Neural progenitor cell (in vitro differentiated cells): ENCODE measurements at regions not wholly inside any gene's neighbourhood (a gene's known extent, or its start where the extent isn't known, plus 50 kb on each side); places are given as distances from the start of the nearest gene placed in this dataset.

Experiments
- DNase-seq: peaks from one replicate; pipeline ENCODE4 v3.0.0-alpha.2; 2016; ENCODE audit warnings: low spot score
- H2AFZ ChIP-seq: fragments of 200-600 bp; sonication (generic); replicated peaks from 2 replicates; pipeline ENCODE4 v1.6.1; 2016; ENCODE audit warnings: antibody characterized with exemption
- H3F3A ChIP-seq: fragments of 200-600 bp; sonication (generic); 2 replicates; pipeline ENCODE4 v1.6.1; 2016; ENCODE audit warnings: antibody characterized with exemption, low read depth
- H3K27ac ChIP-seq: fragments of 200-600 bp; sonication (generic); 2 replicates; pipeline ENCODE4 v1.5.1; 2016; ENCODE audit warnings: mild to moderate bottlenecking
- H3K27me3 ChIP-seq: fragments of 200-600 bp; sonication (generic); 2 replicates; pipeline ENCODE4 v1.6.1; 2016; ENCODE audit warnings: mild to moderate bottlenecking, moderate library complexity
- H3K36me3 ChIP-seq: fragments of 200-600 bp; sonication (generic); 2 replicates; pipeline ENCODE4 v1.5.1; 2016
- H3K4me1 ChIP-seq: fragments of 200-600 bp; sonication (generic); 2 replicates; pipeline ENCODE4 v1.6.1; 2016; ENCODE audit warnings: mixed run types
- H3K4me2 ChIP-seq: fragments of 200-600 bp; sonication (generic); 2 replicates; pipeline ENCODE4 v1.6.1; 2016
- H3K4me3 ChIP-seq: fragments of 200-600 bp; sonication (generic); 2 replicates; pipeline ENCODE4 v1.5.1; 2016
- H3K79me2 ChIP-seq: fragments of 200-600 bp; sonication (generic); 2 replicates; pipeline ENCODE4 v1.6.1; 2016; ENCODE audit warnings: low read depth
- H3K9ac ChIP-seq: fragments of 200-600 bp; sonication (generic); 2 replicates; pipeline ENCODE4 v1.6.1; 2016
- H3K9me3 ChIP-seq: fragments of 200-600 bp; sonication (generic); 2 replicates; pipeline ENCODE4 v1.5.1; 2016; ENCODE audit warnings: low read depth
- H4K20me1 ChIP-seq: fragments of 200-600 bp; sonication (generic); 2 replicates; pipeline ENCODE4 v1.6.1; 2016; ENCODE audit warnings: low read depth
- H3K27ac Mint-ChIP-seq: 3 replicates; pipeline ENCODE4 v1.8.0; 2021; ENCODE audit warnings: mixed read lengths
- H3K27me3 Mint-ChIP-seq: 2 replicates; pipeline ENCODE4 v1.8.0; 2022; ENCODE audit warnings: low read depth, mild to moderate bottlenecking, inconsistent platforms, moderate library complexity, mixed read lengths; ENCODE audit not compliant: insufficient read depth
- H3K36me3 Mint-ChIP-seq: 3 replicates; pipeline ENCODE4 v1.8.0; 2021; ENCODE audit warnings: mixed read lengths
- H3K4me1 Mint-ChIP-seq: 3 replicates; pipeline ENCODE4 v1.8.0; 2021; ENCODE audit warnings: mixed read lengths
- H3K4me3 Mint-ChIP-seq: 3 replicates; pipeline ENCODE4 v1.8.0; 2021; ENCODE audit warnings: mild to moderate bottlenecking, moderate library complexity, mixed read lengths
- H3K9me3 Mint-ChIP-seq: 3 replicates; pipeline ENCODE4 v1.8.0; 2020; ENCODE audit warnings: mixed read lengths
- EZH2 ChIP-seq: fragments of 200-600 bp; sonication (generic); IDR thresholded peaks from 2 replicates; pipeline ENCODE4 v1.6.1; 2017; ENCODE audit warnings: antibody characterized with exemption, mild to moderate bottlenecking, moderate library complexity
- EZH2phosphoT487 ChIP-seq: fragments of 200-600 bp; sonication (generic); IDR thresholded peaks from 2 replicates; pipeline ENCODE4 v1.6.1; 2017; ENCODE audit warnings: antibody characterized with exemption
- TF ChIP-seq, protein P1 (sequence below): fragments of 200-600 bp; sonication (generic); IDR thresholded peaks from 2 replicates; pipeline ENCODE4 v1.5.1; 2017; ENCODE audit warnings: antibody characterized with exemption, mild to moderate bottlenecking

DNA sequence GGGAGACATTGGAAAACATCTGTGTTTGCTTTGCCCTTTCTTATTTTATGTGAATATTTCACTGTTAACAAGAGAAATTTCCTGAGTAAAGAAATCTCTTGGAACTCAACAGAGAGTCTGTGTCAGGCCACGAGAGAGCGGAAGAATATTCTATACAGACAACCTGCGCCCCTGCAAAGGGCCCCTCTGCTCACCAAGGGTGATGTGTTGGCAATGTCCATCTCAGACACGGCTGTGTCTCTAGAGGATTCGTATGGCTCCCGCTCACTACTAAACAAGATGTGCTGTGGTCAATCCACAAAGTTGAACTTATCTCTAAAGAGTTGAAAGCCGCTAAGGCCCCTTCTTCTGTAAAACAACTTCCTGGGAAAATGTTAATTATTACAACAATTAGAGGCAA, 241.0 kb upstream of the IRX1 start:
- Histone ChIP-seq H3K27ac (no peak overlapping the region), H3K36me3 (no peaks in the 10 kb centered on the region), H3K9ac (no peak overlapping the region), H2AFZ (no peak overlapping the region), H3K4me1 (no peaks in the 10 kb centered on the region), H3F3A (no peaks in the 10 kb centered on the region), H3K9me3 (no peaks in the 10 kb centered on the region), H4K20me1 (no peaks in the 10 kb centered on the region), H3K79me2 (no peaks in the 10 kb centered on the region), H3K27me3 (no peaks in the 10 kb centered on the region), H3K4me2 (no peak overlapping the region), H3K4me3 (no peak overlapping the region)
- no peaks in the 10 kb centered on the region for H3K9me3 Mint-ChIP-seq
- H3K4me1 Mint-ChIP-seq, result peaks cover 4% of the 10 kb centered on the region
- H3K27ac Mint-ChIP-seq, result no peak overlapping the region
- H3K36me3 Mint-ChIP-seq, result no peaks in the 10 kb centered on the region
- TF ChIP-seq, protein P1, sequence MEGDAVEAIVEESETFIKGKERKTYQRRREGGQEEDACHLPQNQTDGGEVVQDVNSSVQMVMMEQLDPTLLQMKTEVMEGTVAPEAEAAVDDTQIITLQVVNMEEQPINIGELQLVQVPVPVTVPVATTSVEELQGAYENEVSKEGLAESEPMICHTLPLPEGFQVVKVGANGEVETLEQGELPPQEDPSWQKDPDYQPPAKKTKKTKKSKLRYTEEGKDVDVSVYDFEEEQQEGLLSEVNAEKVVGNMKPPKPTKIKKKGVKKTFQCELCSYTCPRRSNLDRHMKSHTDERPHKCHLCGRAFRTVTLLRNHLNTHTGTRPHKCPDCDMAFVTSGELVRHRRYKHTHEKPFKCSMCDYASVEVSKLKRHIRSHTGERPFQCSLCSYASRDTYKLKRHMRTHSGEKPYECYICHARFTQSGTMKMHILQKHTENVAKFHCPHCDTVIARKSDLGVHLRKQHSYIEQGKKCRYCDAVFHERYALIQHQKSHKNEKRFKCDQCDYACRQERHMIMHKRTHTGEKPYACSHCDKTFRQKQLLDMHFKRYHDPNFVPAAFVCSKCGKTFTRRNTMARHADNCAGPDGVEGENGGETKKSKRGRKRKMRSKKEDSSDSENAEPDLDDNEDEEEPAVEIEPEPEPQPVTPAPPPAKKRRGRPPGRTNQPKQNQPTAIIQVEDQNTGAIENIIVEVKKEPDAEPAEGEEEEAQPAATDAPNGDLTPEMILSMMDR, result no peak
- TF ChIP-seq EZH2, result no peak
- no peak for TF ChIP-seq EZH2phosphoT487
- DNase-seq, result no peak
- H3K27me3 Mint-ChIP-seq, result peaks cover 12% of the 10 kb centered on the region
- no peak overlapping the region for H3K4me3 Mint-ChIP-seq

GRCh38 chr5:3353561-3353960, 242.1 kb upstream of the IRX1 start:
- H3K79me2 ChIP-seq, result no peaks in the 10 kb centered on the region
- no peak for TF ChIP-seq EZH2phosphoT487
- no peak for TF ChIP-seq EZH2
- TF ChIP-seq, protein P1, result no peak
- H3F3A ChIP-seq, result no peaks in the 10 kb centered on the region
- H3K4me3 ChIP-seq, result no peak overlapping the region
- Mint-ChIP-seq H3K4me1 (peaks cover 5% of the 10 kb centered on the region), H3K36me3 (no peaks in the 10 kb centered on the region), H3K4me3 (no peak overlapping the region), H3K27me3 (peaks cover 14% of the 10 kb centered on the region), H3K9me3 (no peaks in the 10 kb centered on the region), H3K27ac (no peak overlapping the region)
- H2AFZ ChIP-seq, result no peak overlapping the region
- no peaks in the 10 kb centered on the region for H3K27me3 ChIP-seq
- H3K9me3 ChIP-seq, result no peaks in the 10 kb centered on the region
- H3K4me2 ChIP-seq, result no peak overlapping the region
- DNase-seq, result no peak
- H3K4me1 ChIP-seq, result no peaks in the 10 kb centered on the region
- H4K20me1 ChIP-seq, result no peaks in the 10 kb centered on the region
- no peaks in the 10 kb centered on the region for H3K36me3 ChIP-seq
- H3K27ac ChIP-seq, result no peak overlapping the region
- H3K9ac ChIP-seq, result no peak overlapping the region

DNA sequence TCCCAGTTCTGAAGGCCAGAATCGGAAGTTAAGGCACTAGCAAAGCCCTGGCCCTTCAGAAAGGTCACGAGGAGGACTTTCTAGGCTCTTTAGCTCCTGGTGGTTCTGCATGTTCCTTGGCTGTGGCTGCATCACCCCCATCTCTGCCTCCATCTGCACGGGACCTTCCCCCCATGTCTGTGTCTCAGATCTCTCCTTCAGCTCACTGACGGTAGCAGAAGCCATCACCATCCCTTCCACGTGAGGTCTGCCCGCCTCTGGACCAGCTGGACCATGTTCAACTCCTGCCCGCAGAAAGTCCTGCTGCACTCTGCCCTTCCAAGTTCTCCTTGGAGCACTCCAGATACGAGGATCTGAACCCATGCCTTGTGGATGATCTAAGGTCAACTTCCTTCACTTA, 242.9 kb upstream of the IRX1 start:
- Histone ChIP-seq H3K27me3 (no peaks in the 10 kb centered on the region), H3K4me3 (no peak overlapping the region), H3K36me3 (no peaks in the 10 kb centered on the region), H3K27ac (no peak overlapping the region), H3K79me2 (no peaks in the 10 kb centered on the region), H3K9me3 (no peaks in the 10 kb centered on the region), H4K20me1 (no peaks in the 10 kb centered on the region), H3K4me1 (no peaks in the 10 kb centered on the region), H3K9ac (no peak overlapping the region), H2AFZ (no peak overlapping the region), H3K4me2 (no peak overlapping the region), H3F3A (no peaks in the 10 kb centered on the region)
- no peak overlapping the region for H3K27ac Mint-ChIP-seq
- H3K36me3 Mint-ChIP-seq, result no peaks in the 10 kb centered on the region
- peaks cover 16% of the 10 kb centered on the region for H3K27me3 Mint-ChIP-seq
- TF ChIP-seq EZH2 (no peak), EZH2phosphoT487 (no peak)
- TF ChIP-seq, protein P1, result no peak
- no peak overlapping the region for H3K4me3 Mint-ChIP-seq
- H3K4me1 Mint-ChIP-seq, result peaks cover 11% of the 10 kb centered on the region
- DNase-seq, result no peak
- H3K9me3 Mint-ChIP-seq, result no peaks in the 10 kb centered on the region
